Smooth muscle cell (in vitro differentiated cells): ENCODE measurements at regions not wholly inside any gene's neighbourhood (a gene's known extent, or its start where the extent isn't known, plus 50 kb on each side); places are given as distances from the start of the nearest gene placed in this dataset.

ENCODE experiments used
- DNase-seq: peaks from one replicate; lab custom pipeline; 2025; ENCODE audit not compliant: unreplicated experiment; lab: John Stamatoyannopoulos, UW
- H2AFZ ChIP-seq: fragments of 200-600 bp; sonication (generic); 2 replicates; pipeline ENCODE4 v1.6.0; 2016; ENCODE audit warnings: antibody characterized with exemption, low read depth, mild to moderate bottlenecking
- H3F3A ChIP-seq: fragments of 200-600 bp; sonication (generic); 2 replicates; pipeline ENCODE4 v1.6.0; 2017; ENCODE audit warnings: antibody characterized with exemption, low read depth
- H3K27ac ChIP-seq: fragments of 200-600 bp; sonication (generic); 2 replicates; pipeline ENCODE4 v1.5.1; 2016; ENCODE audit warnings: low read depth, mild to moderate bottlenecking
- H3K27me3 ChIP-seq: fragments of 200-600 bp; sonication (generic); 2 replicates; pipeline ENCODE4 v1.6.1; 2016; ENCODE audit warnings: low read depth, mild to moderate bottlenecking
- H3K36me3 ChIP-seq: fragments of 200-600 bp; sonication (generic); 2 replicates; pipeline ENCODE4 v1.5.1; 2016; ENCODE audit warnings: low read depth
- H3K4me1 ChIP-seq: fragments of 200-600 bp; sonication (generic); 2 replicates; pipeline ENCODE4 v1.5.1; 2016; ENCODE audit warnings: low read depth
- H3K4me2 ChIP-seq: fragments of 200-600 bp; sonication (generic); 2 replicates; pipeline ENCODE4 v1.6.0; 2016; ENCODE audit warnings: mild to moderate bottlenecking
- H3K4me3 ChIP-seq: fragments of 200-600 bp; sonication (generic); 2 replicates; pipeline ENCODE4 v1.5.1; 2016; ENCODE audit warnings: mild to moderate bottlenecking
- H3K79me2 ChIP-seq: fragments of 200-600 bp; sonication (generic); 2 replicates; pipeline ENCODE4 v1.6.0; 2016; ENCODE audit warnings: low read depth, mild to moderate bottlenecking
- H3K9ac ChIP-seq: fragments of 200-600 bp; sonication (generic); 2 replicates; pipeline ENCODE4 v1.6.0; 2016; ENCODE audit warnings: low read depth
- H3K9me3 ChIP-seq: fragments of 200-600 bp; sonication (generic); replicated peaks from 2 replicates; pipeline ENCODE4 v1.5.1; 2016; ENCODE audit warnings: low read depth
- H4K20me1 ChIP-seq: fragments of 200-600 bp; sonication (generic); 2 replicates; pipeline ENCODE4 v1.6.0; 2016; ENCODE audit warnings: low read depth
- CTCF ChIP-seq: fragments of 200-600 bp; sonication (generic); IDR thresholded peaks from 2 replicates; pipeline ENCODE4 v1.5.1; 2017; ENCODE audit warnings: borderline replicate concordance, mild to moderate bottlenecking, antibody characterized with exemption; ENCODE audit not compliant: insufficient read depth, poor library complexity, severe bottlenecking
- WGBS: methylation state at CpG from one replicate; pipeline ENCODE4 v1.1.7; 2016; ENCODE audit warnings: low lambda C conversion rate; 5-methylcytosine and 5-hydroxymethylcytosine counted together

- peak; percentile 72 for TF ChIP-seq CTCF
- Histone ChIP-seq H4K20me1 (no peaks in the 10 kb centered on the region), H3K36me3 (no peaks in the 10 kb centered on the region), H3K4me3 (no peak overlapping the region), H3F3A (no peaks in the 10 kb centered on the region), H3K27ac (no peak overlapping the region), H3K4me2 (no peak overlapping the region), H3K27me3 (no peaks in the 10 kb centered on the region), H3K9me3 (no peaks in the 10 kb centered on the region), H3K9ac (no peak overlapping the region), H3K79me2 (no peaks in the 10 kb centered on the region), H3K4me1 (no peaks in the 10 kb centered on the region), H2AFZ (peak overlapping the region; percentile 35)
- WGBS: 2% methylated on average over 3 of the region's 3 CpGs
- DNase-seq: no peak
Measured at GRCh38 chr6:8219352-8219943, 117.1 kb upstream of the EEF1E1 start.

- Histone ChIP-seq H2AFZ (peak overlapping the region; percentile 35), H3K9ac (no peak overlapping the region), H3K4me3 (no peak overlapping the region), H3K4me1 (no peaks in the 10 kb centered on the region), H3K27ac (no peak overlapping the region), H4K20me1 (no peaks in the 10 kb centered on the region), H3K4me2 (no peak overlapping the region), H3K79me2 (no peaks in the 10 kb centered on the region), H3K9me3 (no peaks in the 10 kb centered on the region), H3K36me3 (no peaks in the 10 kb centered on the region), H3K27me3 (no peaks in the 10 kb centered on the region), H3F3A (no peaks in the 10 kb centered on the region)
- no peak for TF ChIP-seq CTCF
- DNase-seq: no peak
- 75% methylated on average over 5 of the region's 5 CpGs for WGBS
Measured at GRCh38 chr6:8218861-8219260, 116.5 kb upstream of the EEF1E1 start.

GRCh38 chr6:8215631-8216030, 113.3 kb upstream of the EEF1E1 start:
- WGBS: 58% methylated on average over 6 of the region's 6 CpGs
- no peak for TF ChIP-seq CTCF
- H3K36me3 ChIP-seq: no peaks in the 10 kb centered on the region
- no peaks in the 10 kb centered on the region for H3K4me1 ChIP-seq
- H3K4me3 ChIP-seq: no peak overlapping the region
- no peaks in the 10 kb centered on the region for H4K20me1 ChIP-seq
- no peak overlapping the region for H3K9ac ChIP-seq
- no peak overlapping the region for H3K4me2 ChIP-seq
- no peaks in the 10 kb centered on the region for H3K27me3 ChIP-seq
- DNase-seq: no peak
- no peaks in the 10 kb centered on the region for H3K9me3 ChIP-seq
- H3K79me2 ChIP-seq: no peaks in the 10 kb centered on the region
- H3F3A ChIP-seq: no peaks in the 10 kb centered on the region
- H3K27ac ChIP-seq: peak overlapping the region; percentile 23
- peak overlapping the region; percentile 54 for H2AFZ ChIP-seq

- DNase-seq: no peak
- Histone ChIP-seq H3K9ac (no peak overlapping the region), H3K27me3 (no peaks in the 10 kb centered on the region), H3K27ac (no peak overlapping the region), H3K4me2 (no peak overlapping the region), H3K79me2 (no peaks in the 10 kb centered on the region), H3K4me3 (no peak overlapping the region), H3F3A (no peaks in the 10 kb centered on the region), H3K9me3 (no peaks in the 10 kb centered on the region), H3K4me1 (no peaks in the 10 kb centered on the region), H3K36me3 (no peaks in the 10 kb centered on the region), H4K20me1 (no peaks in the 10 kb centered on the region), H2AFZ (peak overlapping the region; percentile 21)
- no peak for TF ChIP-seq CTCF
- WGBS: 84% methylated on average over 4 of the region's 4 CpGs
Measured at GRCh38 chr6:8213995-8214394, 111.6 kb upstream of the EEF1E1 start.
